ENCODE measurements at regions not wholly inside any gene's neighbourhood (a gene's known extent, or its start where the extent isn't known, plus 50 kb on each side); places are given as distances from the start of the nearest gene placed in this dataset.

DNA sequence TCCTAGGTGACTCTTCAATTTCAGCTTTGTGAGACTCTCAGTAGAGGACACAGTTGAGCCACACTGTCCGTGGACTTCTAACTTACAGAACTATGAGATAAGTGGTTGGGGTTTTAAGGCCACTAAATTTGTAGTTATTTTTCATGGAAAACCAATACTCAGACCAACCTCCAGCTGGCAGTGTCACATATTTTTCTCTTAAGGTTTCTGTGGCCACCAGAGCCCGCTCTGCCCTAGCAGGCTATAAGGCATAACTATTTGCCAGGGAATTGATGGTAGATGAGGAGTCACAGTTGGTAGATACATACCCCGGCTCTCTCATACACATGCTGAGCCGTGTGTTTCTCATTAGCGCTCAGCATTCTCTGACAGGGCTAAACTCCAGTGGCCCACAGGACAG is 336.8 kb upstream of the MON1B start:
- TF ChIP-seq GATA2 (IDR thresholded peaks at IDR 0.05; ENCODE audit: low read depth, low read length), result no peak
- no peak for TF ChIP-seq GATA3 (IDR thresholded peaks at IDR 0.05; ENCODE audit: low read depth, low read length)
